DMS153 treated with DMSO at 0.1 percent for 48 hours (cell line): ENCODE measurements at regions not wholly inside any gene's neighbourhood (a gene's known extent, or its start where the extent isn't known, plus 50 kb on each side); places are given as distances from the start of the nearest gene placed in this dataset.

Source experiments
- DNase-seq: peaks from one replicate; lab custom pipeline; 2025; ENCODE audit not compliant: unreplicated experiment; lab: John Stamatoyannopoulos, UW

DNA sequence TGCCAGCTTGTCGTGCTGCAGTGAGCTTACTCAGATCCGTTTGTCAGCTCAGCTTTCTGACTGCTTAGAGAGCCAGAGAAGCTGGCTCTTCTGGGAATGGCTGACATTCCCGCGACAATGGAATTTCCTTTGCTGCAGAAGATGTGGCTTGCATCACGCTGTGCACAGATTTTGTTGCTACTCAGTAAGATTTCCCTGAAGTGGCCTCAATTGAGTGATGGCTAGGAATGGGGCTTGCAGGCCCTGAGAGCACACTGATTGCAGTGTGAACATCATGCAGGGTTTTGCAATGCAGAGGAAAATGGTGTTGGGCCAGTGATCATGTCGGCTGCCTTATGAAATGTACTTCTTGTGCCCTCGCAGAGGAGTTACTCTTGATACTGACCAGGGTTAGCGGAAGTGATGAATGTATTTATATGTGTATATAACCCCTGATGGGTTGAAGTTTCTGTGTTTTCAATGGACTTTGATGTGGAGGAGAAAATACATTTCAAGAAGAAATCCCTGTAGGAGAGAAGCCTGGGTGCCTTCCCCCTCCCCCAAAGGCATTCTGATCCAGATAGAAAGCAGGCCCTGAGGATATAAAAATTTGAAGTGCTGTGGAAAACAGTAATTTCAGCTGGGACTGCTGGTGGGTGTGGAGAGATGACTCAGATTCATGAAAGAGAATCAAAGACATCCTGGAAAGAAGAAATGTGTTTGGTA, 102.5 kb upstream of the PDZRN3 start:
- DNase-seq, result no peak

DNA sequence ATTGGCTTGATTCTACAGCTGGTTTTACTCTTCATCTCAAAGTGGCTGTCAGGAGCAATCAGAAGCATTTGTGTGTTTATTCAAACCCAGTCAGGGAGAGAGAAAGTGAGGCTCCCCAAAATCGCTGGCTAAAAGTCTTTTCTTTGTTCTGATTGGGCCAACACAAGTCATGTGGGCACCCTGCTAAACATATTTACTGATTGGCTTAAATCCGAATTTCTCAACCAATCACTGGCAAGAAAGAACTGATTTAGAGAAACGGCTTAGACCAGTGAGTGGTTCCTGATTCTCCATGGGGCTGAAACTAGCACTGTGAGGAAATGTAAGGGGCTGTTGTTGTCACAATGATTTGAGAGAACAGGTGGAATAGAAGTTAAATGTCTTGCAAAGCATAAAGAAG, 98.9 kb upstream of the PDZRN3 start:
- no peak for DNase-seq

DNA sequence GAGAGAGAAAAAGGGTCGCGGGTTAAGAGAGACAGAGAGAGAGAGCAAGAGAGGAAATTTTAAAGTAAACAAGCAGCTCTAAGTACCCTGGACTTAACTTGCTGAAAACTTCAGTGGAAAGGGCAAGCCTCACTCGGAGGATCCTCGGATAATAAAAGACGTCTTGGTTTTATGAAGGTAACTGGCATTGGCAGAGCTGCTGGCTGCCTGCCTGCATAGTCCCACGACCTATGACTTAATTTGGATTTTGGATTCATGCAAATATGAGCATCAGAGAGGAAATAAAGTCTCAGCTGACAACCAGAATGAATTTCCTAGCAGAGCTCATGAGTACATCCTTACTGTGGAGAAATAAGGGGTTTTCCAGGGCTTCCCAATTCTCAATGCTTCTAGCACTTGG, 95.1 kb upstream of the PDZRN3 start:
- DNase-seq, result no peak

DNA sequence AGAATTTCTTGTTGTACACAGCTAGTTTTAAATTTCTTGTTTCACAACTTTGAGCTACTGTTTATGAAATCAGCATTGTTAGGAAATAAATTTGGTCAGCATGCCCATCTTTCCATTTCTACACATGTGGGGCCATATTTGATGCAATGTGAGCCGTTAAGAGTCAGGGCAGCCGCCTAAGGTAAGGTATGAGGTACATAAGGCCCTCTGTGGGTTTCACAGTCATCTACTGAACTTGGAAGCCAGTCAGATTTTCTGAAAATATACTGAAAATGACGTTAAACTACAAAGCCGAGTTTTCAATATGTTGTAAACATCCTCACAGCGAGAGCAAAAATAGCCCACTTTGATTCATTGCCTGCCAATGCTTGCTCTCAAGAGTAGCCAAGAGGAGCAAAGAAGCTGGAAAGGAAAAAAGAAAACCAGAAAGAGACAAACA, 94.7 kb upstream of the PDZRN3 start:
- DNase-seq, result no peak

DNA sequence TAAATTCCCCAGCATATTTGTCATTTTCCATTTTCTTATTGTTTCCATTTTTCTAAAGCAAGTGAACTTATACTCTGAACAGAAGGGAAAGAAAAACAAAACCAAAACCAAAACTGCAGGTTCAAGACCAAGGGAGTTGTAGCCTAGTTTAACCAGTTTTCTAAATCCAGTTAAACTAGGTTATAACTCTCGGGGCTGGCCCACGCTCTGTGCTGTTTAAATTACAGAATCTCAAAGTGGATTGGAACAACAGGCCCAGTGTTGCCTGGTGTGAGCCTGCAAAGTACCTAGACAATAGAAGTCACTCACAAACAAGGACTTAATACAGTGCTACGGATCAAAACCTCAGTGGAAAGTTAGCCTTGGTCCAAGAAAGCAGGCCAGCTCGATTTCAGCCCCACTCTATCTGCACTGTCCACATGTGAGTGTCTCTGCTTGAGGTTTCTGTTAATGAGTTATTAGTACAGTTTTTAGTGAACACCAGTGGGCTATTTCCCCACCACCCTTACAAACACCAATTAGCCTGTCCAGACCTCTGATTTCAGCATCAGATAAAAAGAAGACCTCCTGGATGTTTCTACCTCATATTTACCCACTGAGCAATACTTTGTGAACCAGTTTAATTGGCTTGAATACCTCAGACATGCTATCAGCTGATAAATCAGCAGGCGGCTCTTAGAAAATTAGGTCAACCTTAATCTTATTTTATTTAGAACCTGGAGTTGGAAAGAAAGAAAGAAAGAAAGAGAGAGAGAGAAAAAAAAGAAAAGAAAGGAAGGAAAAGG, 93.8 kb upstream of the PDZRN3 start:
- DNase-seq, result no peak

DNA sequence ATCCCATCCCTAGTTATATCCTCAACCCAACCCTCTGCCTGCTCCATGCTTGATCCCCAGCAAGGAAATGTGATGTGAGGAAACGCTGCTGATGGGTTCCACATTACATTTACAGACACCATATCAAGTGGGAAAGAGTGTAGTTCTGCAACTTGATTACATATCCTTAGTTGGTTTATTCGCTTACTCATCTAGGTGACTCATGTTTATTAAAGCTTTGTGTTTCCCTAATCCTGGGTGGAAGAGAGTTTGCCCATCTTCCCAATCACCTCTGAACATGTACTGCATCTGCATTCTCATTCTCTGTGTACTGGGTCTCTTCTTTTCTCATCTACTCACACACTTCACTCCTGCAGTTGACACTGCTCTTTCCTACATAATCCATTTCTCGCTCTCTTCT, 91.7 kb upstream of the PDZRN3 start:
- DNase-seq, result no peak

DNA sequence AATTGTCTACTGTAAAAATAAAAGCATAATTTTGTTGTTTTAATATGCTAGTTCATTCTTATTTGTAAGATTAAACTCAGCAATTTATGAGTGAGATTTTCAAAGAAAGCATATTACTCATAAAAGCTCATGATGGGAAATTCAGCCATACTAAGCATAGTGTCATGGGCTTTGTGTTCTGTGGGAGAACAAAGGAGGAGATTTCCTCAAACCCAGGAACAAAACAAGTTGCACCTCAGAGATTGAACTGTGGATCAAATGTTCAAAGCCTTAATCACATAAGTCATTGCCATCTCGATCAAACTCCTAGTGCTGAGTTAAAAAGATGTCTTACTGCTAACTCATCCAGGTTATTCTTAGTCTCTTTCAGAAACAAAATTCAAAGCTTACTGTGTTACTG, 85.6 kb upstream of the PDZRN3 start:
- DNase-seq, result no peak

DNA sequence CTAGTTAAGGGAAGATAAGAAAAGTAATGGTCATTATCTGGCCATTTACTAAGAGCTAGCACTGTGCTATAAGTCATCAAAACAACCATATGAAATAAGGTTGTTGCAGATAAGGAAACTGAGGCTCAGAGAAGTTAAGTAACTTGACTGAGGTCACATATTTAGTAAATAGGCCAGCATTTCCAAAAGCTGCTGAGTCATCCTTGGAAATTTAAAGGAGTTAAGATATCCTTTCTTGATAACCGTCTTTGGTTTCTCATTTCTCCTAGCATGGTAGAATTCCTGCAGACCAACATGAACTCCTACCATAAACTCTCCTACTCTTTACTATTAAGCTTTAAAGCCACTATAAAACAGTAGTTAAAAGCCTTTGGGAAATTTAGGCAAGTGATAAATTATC, 85.0 kb upstream of the PDZRN3 start:
- no peak for DNase-seq

DNA sequence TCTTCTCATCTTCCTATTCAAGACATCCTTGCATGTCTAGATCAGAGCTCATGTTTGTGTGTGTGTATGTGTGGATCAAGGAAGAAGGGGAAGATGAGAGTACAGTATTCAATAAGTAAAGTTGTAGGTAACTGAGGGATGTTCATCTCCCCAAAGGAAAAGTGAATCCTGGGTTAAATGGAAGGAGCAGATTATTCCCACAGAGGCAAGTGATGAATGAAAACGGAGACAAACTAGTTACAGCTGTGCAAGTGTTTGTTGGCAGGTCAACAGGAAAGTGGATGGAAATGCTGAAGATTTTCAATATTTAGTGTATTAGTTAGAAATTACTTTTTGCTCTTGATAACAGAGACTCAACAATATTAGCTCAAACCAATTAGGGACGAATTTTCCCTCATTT, 84.2 kb upstream of the PDZRN3 start:
- DNase-seq, result no peak

DNA sequence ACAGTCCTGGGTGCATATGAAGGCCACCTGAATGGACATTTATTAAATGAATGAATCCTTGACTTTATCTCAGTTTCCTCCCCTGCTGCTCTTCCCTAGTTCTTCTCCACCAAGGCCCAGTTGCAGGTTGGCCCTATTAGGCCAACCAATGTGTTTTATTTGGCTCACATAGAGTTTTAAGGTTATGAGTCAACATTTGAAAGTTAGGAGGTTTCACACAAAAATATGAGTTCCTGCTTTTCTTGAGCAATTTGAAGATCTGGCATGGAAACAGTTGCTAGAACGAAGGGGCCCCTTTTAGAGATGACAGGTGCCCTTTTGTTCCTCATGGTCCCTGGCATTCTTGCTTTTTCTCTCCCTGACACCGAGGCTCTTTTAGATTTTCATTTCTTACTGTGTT, 83.0 kb upstream of the PDZRN3 start:
- no peak for DNase-seq

DNA sequence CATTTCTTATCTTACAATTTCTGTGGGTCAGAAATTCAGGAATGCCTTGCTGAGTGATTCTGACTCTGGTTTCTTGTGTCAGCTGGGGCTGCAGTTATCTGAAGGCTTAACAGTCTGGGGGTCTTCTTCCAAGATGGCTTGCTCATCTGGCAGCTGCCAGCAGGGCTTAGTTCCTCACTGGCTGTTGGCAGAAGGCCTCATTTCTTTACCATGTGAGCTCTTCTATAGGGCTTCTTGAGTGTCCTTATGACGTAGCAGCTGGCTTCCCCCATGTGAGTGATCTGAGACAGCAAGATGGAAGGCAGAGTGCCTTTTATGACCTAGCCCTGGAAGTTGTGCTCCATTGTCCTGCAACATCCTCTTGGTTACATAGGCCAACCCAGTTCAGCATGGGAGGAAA, 82.0 kb upstream of the PDZRN3 start:
- no peak for DNase-seq

DNA sequence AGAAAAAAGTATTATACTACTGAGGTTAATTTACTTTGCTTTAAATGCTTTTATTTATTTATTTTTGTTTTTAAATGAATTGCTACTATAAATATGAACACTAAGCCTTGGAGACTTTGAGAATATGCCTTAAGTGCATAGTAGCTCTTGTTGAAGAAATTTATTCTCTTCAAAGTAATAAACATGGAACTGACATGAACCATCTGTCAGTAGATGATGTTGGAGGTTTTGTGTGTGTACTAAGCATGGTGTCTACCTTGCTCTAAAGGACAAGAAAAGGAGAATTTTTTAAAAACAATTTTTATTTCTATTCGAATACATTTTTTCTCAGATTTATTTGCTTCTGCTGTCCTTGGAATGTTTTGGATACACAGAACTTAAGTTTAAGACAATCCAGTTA, 81.1 kb upstream of the PDZRN3 start:
- no peak for DNase-seq

DNA sequence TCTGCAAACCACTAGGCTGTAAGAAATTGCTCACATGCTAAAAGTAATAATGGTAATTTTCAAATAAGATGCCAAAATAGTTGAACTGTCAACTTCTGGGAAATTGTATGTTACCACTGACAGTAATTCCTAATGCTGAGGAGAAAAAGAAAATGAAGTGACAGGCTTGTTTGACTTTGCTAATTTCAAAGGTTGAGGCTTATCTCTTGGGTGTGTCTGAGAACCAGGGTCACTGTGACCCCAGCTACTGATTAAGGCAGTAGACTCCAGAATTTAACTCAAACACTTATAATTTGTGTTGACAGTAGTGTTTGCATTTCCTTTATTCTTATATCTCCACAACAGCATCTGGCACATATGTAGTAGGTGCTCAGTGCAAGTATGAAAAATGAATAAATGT, 74.6 kb upstream of the PDZRN3 start:
- no peak for DNase-seq

DNA sequence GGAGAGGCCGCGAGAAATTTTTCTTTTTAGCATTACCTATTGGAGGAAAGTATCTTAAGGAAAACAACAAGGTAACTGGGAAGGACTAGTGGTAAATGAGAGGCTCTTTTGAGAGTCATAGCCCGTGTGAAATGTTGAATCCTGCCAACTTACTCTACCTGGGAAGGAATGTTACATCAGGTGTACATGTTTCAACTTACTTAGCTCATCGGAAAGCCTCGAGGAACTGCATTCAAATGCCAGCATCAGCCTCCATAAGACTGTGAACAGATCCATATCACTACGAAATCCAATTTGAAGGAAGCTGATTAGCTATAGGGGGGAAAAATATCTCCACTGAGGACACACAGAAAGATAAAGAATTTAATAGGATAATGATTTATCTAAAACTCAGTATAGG, 72.3 kb upstream of the PDZRN3 start:
- no peak for DNase-seq

DNA sequence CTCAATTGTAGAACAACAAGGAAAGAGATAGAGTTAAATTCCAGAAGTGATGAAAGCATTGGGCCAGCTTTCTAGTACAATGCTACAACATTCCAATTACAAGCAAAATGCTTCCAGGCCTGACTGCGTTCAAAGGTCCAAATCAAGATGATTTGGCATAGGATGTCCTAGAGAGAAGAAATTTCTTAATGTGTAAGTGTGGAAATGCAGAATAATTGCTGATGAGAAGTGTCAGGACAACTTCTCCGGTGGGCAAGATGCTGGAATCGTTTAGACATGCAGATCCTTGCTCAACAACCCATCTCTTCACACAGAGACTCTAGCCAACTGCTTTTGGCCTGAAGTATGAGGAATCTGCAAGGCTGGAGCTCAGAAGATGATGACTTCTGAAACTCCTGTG, 71.1 kb upstream of the PDZRN3 start:
- no peak for DNase-seq

DNA sequence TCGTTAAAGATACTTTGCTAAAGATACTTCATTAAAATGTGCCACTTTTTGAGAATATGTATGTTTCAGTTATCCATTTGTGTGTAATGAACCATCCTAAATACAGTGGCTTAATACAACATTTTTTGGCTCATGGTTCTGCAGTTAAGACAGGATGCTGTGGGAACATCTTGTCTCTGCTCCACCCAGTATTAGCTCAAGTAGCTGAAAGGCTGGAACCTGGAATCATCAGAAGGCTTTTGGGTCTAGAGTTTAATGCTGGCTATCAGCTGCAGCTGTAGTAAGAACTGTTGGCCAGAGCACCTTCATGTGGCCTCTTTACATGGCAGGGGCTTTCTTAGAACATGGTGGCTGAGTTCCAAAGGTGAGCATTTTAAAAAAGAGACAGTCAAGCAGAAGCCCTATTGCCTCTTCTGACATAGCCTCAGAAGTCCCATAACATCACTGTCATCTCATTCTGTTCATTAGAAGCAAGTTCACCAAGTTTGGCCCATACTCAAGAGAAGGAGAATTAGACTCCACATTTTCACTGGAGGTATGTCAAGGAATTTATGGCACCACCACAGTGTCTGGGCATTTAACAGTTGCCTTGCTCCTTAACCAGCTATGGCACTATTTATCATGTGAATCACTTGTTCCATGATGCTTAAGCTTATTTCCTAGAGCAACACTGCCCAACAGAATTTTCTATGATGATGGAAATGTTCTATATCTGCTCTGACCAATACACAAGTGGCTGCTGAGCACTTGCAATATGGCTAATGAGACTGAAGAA, 70.4 kb upstream of the PDZRN3 start:
- DNase-seq, result no peak

DNA sequence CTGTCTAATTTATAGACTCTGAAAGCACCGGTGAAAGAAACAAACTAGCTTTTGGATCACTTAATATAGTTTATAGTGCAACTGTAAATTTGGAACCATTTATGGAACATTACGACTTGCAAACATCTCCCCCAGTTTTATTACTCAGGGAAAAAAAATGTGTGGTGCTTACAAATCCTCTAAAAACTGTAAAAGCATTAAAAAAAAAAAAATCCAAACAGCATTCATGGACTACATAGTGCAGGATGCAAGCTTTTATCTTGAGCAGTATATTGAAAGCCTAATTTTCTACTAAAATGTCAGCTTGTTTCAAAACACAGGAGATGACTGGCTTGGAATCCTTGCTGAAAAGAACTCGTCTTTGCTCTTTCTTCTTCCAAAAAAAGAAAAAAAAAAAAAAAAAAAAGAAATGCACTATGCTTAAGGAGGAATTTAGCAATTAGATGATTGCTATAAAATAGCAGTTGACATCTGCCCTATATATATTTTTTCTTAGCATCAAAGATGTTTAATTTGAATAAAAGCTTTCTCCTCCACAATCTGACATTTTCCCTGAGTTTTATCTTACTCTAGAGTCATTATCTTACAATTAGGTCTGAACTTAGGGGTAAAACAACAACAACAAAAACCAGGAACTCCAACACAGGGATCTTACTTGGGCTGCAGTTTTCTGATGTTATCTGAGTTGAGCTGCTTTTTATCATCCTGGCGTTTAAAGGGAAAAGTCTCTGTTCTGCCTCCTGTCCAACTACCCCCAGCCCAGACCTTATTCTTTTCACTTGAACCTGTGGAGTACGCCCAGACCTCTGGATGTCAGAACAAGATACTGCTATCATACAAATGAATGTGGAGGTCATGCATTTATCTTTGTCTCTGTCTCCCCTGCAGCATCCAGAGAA, 62.6 kb upstream of the PDZRN3 start:
- no peak for DNase-seq

DNA sequence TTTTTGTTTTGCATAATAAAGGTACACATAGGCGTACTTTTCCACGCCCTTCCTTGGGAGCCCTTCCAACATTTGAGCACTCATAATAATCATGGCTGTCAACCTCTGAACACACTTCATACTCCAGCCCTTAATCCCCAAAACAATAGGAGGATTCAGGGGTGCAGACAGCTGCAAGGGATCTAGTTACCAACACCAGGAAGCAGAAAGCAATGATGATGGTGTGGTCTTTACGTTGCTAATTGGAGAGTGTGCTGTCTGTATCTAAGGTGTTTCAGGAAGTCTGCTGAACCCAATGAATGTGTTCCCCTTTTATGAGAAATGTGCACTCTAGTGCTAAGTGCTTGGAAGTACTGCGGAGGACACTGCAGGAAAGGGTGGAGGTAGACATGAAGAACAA, 60.3 kb upstream of the PDZRN3 start:
- peak; percentile 61 for DNase-seq

DNA sequence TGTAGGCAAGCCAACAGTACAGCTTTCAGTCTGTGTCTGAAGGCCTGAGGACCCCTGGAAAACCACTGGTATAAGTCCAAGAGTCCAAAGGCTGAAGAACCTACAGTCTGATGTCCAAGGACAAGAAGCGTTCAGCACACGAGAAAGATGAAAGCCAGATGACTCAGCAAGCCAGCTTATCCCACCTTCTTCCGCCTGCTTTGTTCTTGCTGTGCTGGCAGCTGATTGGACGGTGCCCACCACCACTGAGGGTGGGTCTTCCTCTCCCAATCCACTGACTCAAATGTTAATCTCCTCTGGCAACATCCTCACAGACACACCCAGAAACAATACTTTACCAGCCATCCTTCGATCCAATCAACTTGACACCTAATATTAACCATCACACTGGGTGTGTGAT, 59.0 kb upstream of the PDZRN3 start:
- no peak for DNase-seq

DNA sequence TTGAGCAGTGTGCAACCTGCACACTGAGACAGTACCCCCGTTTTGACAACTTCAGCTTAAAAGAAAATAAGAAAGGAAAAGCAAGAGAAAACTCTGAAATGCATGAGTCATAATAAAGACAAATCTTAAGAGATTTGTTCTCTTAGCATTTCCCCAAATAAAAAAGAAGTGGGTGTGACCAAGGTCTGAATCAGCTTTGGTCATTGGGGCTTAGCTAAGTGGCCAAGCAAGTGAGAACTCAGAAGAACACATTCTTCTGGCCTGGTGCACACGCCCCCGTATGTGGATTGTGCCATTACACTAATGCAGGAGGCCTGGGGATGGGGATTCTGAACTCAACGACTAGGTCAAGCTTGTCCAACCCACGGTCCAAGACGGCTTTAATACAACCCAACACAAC, 56.9 kb upstream of the PDZRN3 start:
- no peak for DNase-seq

DNA sequence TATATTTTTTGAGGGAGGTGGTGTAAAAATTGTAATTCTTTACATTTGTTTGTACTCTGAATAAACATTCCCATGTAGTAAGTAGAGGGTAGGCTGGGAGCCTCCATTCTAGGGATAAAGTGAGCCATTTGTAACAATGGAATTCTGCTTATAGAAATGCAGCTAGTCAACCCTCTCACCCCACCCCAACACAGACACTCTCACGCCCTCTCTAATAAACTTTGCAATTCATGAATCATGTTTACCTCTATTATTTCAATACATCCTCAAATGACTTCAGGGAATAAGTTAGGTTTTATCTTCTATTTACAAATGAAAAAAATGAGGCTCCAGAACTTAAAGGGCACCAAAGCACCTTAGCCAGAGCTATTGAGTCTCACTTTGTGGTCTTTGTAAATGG, 56.5 kb upstream of the PDZRN3 start:
- DNase-seq, result no peak
